ENCODE measurements at regions not wholly inside any gene's neighbourhood (a gene's known extent, or its start where the extent isn't known, plus 50 kb on each side); places are given as distances from the start of the nearest gene placed in this dataset.

DNA sequence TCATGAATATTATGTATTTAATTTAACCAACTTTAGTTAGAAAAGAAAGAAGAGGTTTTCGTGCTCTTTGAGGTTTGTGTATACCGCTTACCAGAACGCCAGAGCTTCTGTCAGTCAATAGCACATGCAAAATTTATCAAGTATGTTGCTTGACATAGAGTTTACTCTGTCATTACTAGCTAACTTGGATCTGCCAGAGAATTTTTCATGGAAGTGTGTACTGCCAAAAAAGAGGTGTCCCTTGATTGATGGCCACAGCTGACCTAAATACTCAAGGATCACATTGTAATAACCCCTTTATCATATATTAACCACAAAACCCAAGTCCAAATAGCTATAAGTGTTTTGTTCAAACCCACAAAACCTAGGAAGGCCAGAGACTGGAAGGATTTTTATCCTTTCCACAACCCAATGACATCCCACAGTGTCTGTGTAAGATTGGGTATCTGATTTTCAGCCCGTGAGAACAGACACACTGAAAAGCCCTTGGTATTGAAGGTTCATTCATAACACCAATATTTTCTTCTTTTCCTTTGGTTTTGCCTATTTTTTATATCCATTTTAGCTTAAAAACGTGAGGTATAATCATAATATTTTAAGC, 194.0 kb upstream of the EYA4 start:
- TF ChIP-seq CTCF (IDR thresholded peaks at IDR 0.05) (no peak), ZFX (IDR thresholded peaks at IDR 0.05; ENCODE audit: borderline replicate concordance) (no peak)

Measured in 22Rv1 (cell line).